ENCODE measurements at regions not wholly inside any gene's neighbourhood (a gene's known extent, or its start where the extent isn't known, plus 50 kb on each side); places are given as distances from the start of the nearest gene placed in this dataset.

- ATAC-seq (ENCODE audit: poor library complexity) (no peak), DNase-seq (no peak)
- no peaks in the 10 kb centered on the region for H3K27me3 ChIP-seq (ENCODE audit: control insufficient read depth in 1 of 2, insufficient read depth in 2 of 2, low read length in 2 of 2)
- H3K4me1 Mint-ChIP-seq (ENCODE audit: low read depth): no peaks in the 10 kb centered on the region
- H3K36me3 Mint-ChIP-seq (ENCODE audit: low read depth): no peaks in the 10 kb centered on the region
- H3K27ac ChIP-seq (ENCODE audit: low read depth in 1 of 2, low read length in 2 of 2): no peak overlapping the region
- POLR2A ChIA-PET: no interaction called here
- no peaks in the 10 kb centered on the region for H3K36me3 ChIP-seq (ENCODE audit: insufficient read depth, low read length)
- peaks cover 5% of the 10 kb centered on the region in 2 experiments for H3K9me3 ChIP-seq (ENCODE audit: control insufficient read depth in 1 of 2, insufficient read depth in 1 of 2, low read length in 2 of 2)
- H3K4me1 ChIP-seq (ENCODE audit: insufficient read depth, low read length): no peaks in the 10 kb centered on the region
- no peak for TF ChIP-seq CTCF (IDR thresholded peaks at IDR 0.05)
- CTCF ChIA-PET: no interaction called here
- no peak overlapping the region for H3K27ac Mint-ChIP-seq
- H3K27me3 Mint-ChIP-seq: no peaks in the 10 kb centered on the region
- no peak overlapping the region for H3K4me3 Mint-ChIP-seq
- intact Hi-C loops (cut with DNase I, micrococcal nuclease): no loop called here
- H3K4me3 ChIP-seq (ENCODE audit: low read length): no peak overlapping the region
- H3K9me3 Mint-ChIP-seq: peaks cover 18% of the 10 kb centered on the region
Observed at GRCh38 chr4:133969202-133969848, 232.3 kb downstream of the PABPC4L start.

DNA sequence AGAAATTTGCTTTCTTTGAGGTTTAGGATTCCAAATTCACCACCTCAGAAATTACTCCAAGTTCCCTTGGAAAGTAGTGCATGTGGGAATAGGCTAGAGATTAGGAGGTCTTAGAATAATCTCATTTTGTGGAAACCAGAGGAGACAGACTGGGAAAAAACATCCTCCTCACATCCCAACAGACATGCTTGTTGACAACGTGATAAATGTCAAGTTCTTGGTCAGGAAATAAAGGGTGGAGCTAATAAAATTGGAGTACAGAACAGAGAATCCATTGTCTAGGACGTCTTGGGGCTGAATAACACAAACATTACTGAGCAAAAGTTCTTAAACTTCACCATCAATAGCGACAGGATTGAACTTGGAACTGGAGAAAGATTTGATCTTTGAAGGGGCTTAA, 233.4 kb downstream of the PABPC4L start:
- peaks cover 21% of the 10 kb centered on the region for H3K9me3 Mint-ChIP-seq
- H3K4me3 Mint-ChIP-seq: no peak overlapping the region
- Histone ChIP-seq H3K36me3 (ENCODE audit: insufficient read depth, low read length) (no peaks in the 10 kb centered on the region), H3K27ac (ENCODE audit: low read depth in 1 of 2, low read length in 2 of 2) (no peak overlapping the region), H3K4me3 (ENCODE audit: low read length) (no peak overlapping the region), H3K4me1 (ENCODE audit: insufficient read depth, low read length) (no peaks in the 10 kb centered on the region), H3K27me3 (ENCODE audit: control insufficient read depth in 1 of 2, insufficient read depth in 2 of 2, low read length in 2 of 2) (no peaks in the 10 kb centered on the region), H3K9me3 (ENCODE audit: control insufficient read depth in 1 of 2, insufficient read depth in 1 of 2, low read length in 2 of 2) (peaks cover 5% of the 10 kb centered on the region in 2 experiments)
- H3K27ac Mint-ChIP-seq: no peak overlapping the region
- DNase-seq (no peak), ATAC-seq (ENCODE audit: poor library complexity) (no peak)
- H3K36me3 Mint-ChIP-seq (ENCODE audit: low read depth): no peaks in the 10 kb centered on the region
- intact Hi-C loops (cut with DNase I, micrococcal nuclease): no loop called here
- no peak for TF ChIP-seq CTCF (IDR thresholded peaks at IDR 0.05)
- no peaks in the 10 kb centered on the region for H3K27me3 Mint-ChIP-seq
- POLR2A ChIA-PET: no interaction called here
- H3K4me1 Mint-ChIP-seq (ENCODE audit: low read depth): no peaks in the 10 kb centered on the region
- CTCF ChIA-PET: no interaction called here

GRCh38 chr4:133960975-133961374, 240.6 kb downstream of the PABPC4L start:
- H3K4me1 ChIP-seq (ENCODE audit: insufficient read depth, low read length): no peaks in the 10 kb centered on the region
- H3K4me1 Mint-ChIP-seq (ENCODE audit: low read depth): no peaks in the 10 kb centered on the region
- H3K4me3 ChIP-seq (ENCODE audit: low read length): no peak overlapping the region
- ChIA-PET POLR2A (no interaction called here), CTCF (no interaction called here)
- no peak for TF ChIP-seq CTCF (IDR thresholded peaks at IDR 0.05)
- peaks cover 7 to 17% of the 10 kb centered on the region in 2 experiments for H3K9me3 ChIP-seq (ENCODE audit: control insufficient read depth in 1 of 2, insufficient read depth in 1 of 2, low read length in 2 of 2)
- H3K4me3 Mint-ChIP-seq: no peak overlapping the region
- no peaks in the 10 kb centered on the region for H3K36me3 ChIP-seq (ENCODE audit: insufficient read depth, low read length)
- H3K27me3 Mint-ChIP-seq: no peaks in the 10 kb centered on the region
- DNase-seq: no peak
- no peak for ATAC-seq (ENCODE audit: poor library complexity)
- no peak overlapping the region for H3K27ac Mint-ChIP-seq
- H3K27ac ChIP-seq (ENCODE audit: low read depth in 1 of 2, low read length in 2 of 2): no peak overlapping the region
- H3K9me3 Mint-ChIP-seq: peaks cover 23% of the 10 kb centered on the region
- no peaks in the 10 kb centered on the region for H3K27me3 ChIP-seq (ENCODE audit: control insufficient read depth in 1 of 2, insufficient read depth in 2 of 2, low read length in 2 of 2)
- intact Hi-C loops (cut with DNase I, micrococcal nuclease): no loop called here
- no peaks in the 10 kb centered on the region for H3K36me3 Mint-ChIP-seq (ENCODE audit: low read depth)
